NCI-H82 treated with DMSO at 0.1 percent for 48 hours (cell line): ENCODE measurements at regions not wholly inside any gene's neighbourhood (a gene's known extent, or its start where the extent isn't known, plus 50 kb on each side); places are given as distances from the start of the nearest gene placed in this dataset.

Experiments used
- DNase-seq: peaks from one replicate; lab custom pipeline; 2025; ENCODE audit not compliant: unreplicated experiment; lab: John Stamatoyannopoulos, UW

DNA sequence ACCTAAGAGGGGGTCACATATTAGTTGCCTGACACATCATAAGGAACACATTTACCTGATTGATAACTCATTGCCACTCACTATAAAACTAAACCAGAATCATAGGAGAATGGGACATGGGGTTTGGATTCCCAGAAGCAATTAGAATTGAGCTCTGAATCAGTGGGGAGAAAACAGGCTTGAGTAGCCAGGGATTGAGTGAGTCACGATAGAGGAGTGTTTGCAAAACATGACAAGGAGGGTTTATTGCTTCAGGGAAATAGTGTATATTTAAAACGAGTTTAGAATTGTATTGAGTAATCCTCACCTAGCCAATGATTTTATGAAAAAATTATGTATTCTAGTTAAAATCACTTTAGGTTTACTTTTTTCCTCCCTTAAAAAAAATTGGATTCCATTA lies 101.1 kb upstream of the THRB start:
- DNase-seq, result no peak

DNA sequence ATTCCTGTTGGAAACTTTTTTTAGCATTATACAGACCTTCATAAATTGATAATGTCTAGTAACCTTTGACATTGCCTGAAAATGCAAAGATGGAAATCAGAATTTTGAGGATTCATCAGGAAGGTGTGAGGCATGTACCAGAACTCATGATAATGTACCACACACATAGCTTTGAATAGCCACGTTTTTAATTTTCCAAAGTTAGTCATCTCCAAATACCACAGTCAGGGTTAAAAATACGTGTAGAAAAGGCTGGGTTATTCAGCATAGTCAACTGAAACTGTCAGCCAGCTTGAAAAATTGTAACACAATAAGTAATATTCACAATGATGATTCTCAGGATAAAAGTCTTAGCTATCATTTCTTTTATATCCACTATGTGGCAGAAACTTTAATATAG lies 102.0 kb upstream of the THRB start:
- DNase-seq, result no peak

GRCh38 chr3:24598695-24599470 lies 104.2 kb upstream of the THRB start:
- no peak for DNase-seq

DNA sequence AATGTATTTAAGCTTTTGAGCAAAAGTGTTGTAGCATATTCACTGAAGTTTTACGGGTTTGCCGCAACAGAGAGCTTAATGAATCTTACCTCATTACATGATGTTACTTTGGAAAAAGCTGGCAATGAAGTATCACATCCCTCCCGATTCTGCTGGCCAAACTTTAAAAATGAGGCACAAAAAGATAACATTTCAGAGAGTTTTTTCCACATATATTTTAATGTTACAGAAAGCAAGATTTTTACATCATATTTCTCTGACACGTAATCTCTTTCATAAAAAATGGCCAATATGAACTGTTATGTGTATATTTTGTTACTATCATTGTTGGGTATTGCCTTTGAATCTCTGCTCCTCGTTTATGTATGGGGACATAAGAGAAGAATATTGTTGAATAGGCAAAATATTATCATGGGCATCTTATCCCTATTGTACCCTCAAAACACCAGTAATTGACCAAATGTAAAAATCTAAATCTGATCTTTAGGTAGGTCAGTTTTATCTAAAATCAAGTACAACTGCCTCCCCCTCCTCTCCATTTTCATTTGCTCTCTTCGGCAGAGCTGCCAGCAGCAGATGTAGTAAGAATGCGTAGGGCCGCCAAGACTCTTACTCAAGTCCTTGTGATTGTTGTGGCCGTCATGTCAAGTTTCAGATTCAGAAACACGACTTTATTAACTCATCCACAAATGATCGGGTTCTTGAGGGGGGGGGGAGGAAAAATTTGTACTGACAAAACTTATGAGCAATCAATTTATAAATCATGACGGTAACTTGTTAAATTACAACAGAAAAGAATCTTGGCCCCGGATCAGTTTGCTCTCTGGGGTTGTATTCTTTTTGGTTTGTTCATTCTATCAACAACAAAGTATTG lies 106.7 kb upstream of the THRB start:
- DNase-seq, result no peak

GRCh38 chr3:24604215-24604614 lies 109.6 kb upstream of the THRB start:
- no peak for DNase-seq

DNA sequence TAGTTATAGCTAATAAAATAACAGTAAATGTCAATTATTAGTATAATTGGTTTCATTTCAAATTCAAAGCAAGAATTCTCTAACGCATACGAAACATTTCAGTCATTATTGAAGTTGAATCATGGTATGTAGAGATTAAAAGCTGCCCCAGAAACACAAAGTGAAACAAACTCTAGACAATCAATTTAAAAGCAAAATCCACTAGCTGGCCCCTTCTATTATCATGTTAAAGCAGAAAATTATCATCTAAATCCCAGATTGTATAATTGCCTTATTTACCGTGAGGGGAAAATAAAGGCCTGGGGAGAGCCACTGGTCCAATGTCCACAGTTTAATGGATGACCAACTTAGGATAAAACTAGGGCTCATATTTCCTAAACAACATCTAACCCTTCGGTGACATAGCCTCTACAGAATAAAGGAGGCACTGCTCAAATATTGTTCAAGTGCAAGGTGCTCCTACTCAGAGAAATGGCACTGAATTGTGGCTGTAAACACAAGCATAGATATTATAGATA lies 110.9 kb upstream of the THRB start:
- DNase-seq, result no peak

DNA sequence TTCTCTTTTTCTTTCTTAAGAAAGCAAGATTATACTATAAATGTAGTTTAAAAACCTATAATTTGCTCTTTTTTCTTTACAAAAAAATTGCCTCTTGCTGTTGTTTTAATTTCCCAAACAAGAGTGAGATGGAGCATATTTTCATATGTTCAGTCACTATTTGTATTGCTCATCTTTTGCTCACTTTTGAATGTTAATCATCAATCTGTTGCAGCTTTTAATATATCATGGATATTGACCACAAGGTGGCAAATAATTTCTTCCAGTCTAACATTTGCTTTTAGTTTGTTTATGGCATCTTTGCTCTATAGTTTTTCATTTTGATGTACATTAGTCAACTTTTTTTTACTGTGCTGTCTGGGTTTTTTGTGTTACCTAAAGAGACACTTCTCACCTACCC lies 112.6 kb upstream of the THRB start:
- no peak for DNase-seq

GRCh38 chr3:24608701-24609390 lies 114.2 kb upstream of the THRB start:
- DNase-seq, result no peak

DNA sequence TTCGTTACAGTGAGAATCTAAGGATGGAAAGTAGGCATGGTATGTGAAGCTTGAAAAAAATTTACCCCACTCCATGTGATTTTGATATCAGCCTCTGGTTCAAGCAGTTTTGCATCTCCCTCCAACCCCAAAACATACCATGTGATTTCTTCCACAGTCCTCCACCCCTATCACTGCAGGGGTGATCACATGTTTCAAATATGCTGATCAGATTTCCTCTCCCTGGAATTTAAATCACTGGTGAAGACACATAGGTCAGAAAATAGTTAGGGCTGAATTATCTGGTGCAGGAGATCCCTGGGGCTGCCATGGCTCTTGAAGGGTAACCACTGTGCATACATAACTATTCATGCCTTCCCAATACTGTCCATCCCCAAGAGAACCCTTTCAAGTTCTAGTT lies 119.7 kb upstream of the THRB start:
- no peak for DNase-seq

DNA sequence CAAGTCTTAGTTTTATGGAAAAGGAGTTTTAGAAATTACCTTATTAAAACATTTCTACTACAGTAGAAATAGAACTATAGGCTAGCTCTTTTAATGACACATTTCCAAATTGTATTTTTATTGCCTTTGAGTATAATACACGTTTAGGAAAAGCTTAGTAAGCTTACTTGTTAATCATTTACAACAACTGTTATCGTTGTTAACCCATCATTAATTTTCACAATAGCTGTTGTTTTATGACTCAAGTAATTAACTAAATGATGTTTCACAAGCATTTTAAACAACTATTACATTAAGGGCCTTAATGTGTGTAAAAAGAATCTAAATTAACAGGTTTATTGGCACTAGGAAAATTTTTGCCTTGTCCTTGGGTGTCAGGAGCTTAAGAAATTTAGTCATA lies 120.5 kb upstream of the THRB start:
- no peak for DNase-seq

DNA sequence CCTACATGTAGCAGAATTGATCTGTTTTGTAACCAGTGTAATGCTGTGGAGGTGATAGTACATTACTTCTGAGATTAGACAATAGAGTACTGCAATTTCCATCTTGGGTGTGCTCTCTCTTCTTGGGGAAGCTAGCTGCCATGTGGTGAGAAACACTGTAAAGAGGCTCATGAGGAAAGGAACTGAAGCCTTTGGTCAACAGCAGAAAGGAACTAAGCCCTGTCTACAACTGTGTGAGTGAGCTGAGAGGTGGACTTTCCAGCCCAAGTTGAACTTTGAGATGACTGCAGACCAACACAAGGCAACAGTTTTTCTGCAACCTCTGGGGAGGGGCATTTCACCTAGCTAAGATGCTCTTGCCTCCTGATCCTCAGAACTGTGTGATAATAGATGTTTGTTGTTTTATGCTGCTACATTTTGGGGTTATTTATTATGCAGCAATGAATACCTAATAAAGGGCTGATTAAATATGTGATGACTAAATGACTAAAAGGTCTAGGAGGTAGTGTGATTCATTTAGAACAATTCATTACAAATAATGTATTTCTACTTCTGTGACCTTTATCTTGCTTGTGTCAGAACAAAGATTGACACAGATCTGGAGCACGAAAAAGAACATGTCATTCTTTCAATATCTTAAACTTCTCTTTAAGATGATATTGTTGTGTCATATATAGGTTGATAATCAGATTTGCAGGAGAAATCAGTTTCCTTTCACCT lies 121.6 kb upstream of the THRB start:
- no peak for DNase-seq

DNA sequence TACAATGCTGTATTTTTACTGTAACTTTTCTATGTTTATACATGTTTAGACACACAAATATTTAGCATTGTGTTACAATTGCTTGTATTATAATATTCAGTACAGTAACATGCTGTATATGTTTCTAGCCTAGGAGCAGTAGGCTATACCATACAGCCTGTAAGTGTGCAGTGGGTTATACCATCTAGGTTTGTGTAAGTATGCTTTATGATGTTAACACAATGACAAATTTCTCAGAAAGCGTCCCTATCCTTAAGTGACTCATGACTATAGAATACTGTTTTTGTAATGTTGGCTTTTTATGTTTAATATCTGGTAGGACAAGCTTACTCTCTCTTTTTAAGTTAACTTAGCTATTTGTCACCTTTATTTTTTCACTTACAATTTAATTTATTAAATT lies 127.5 kb upstream of the THRB start:
- DNase-seq, result no peak

- no peak for DNase-seq
Measured at GRCh38 chr3:24622696-24623225, 128.1 kb upstream of the THRB start.

DNA sequence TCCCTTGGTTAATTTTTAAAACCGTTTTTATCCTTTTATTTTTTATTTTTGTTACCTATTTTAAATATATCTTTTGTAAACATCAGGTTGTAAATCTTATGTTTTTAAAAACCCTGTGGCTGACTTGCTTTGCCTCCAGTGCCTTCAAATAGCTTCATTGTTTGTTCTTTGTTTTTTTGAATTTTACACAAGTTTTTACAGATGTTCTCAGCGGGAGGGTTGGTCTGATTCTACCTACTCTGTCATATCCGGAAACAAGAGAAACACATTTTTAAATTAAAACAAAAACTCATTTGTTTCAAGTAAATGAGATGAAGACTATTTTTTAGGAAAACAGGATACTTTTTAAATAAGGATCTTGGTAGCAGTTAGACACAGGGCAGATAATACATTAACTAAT lies 129.0 kb upstream of the THRB start:
- DNase-seq, result no peak

DNA sequence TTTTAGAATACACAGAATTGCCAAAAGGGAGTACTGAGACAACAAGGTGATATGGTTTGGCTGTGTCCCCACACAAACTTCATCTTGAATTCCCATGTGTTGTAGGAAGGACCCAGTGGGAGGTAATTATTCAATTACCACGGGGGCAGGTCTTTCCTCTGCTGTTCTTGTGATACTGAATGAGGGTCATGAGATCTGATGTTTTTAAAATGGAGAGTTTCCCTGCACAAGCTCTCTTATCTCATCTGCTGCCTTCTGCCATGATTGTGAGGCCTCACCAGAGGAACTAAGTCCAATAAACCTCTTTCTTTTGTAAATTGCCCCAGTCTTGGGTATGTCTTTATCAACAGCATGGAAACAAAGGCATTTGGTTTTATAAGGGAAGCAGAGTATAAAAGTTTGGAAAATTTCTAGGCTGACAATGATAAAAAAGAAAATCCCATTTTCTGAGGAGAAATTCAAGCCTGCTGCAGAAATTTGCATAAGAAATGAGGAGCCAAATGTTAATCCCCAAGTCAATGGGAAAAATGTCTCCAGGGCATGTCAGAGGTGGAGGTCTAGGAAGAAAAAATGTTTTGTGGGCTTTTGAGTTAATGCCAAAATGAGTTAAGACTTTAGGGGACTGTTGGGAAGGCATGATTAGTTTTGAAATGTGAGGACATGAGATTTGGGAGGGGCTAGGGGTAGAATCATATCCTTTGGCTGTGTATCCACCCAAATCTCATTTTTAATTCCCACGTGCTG lies 130.5 kb upstream of the THRB start:
- DNase-seq, result no peak

DNA sequence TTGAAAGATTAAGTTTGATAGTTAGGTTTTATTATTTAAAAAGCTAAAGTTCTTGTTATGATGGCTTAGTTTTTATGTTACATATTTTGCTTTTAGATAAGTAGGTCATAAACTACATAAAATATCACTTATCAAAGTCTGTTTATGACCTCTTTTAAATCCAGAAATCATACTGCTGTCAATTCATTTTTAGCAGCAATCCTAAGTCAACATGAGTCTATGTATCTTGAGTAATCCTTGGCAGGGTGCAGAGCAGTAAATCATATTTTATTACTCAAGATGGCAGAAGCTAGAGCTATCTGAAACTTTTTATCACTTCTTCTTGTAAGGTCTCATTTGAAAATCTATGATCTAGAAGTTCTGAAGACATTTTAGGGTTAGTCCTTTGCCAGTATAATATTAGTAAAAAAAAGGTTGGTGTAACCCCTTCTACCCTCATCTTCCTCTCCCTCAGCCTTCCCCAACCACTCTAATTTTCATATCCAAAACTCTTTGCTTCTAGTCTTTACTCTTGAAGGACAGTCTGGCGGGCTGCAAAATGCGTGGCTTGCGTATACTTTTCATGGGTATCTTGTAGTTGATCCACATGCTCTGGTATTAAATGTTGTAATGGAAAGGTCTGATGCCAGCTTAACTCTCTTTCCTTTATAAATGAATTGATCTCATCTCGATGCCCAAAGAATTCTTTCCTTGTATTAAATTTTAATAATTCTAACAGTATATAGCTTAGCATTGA lies 134.0 kb upstream of the THRB start:
- DNase-seq, result no peak

DNA sequence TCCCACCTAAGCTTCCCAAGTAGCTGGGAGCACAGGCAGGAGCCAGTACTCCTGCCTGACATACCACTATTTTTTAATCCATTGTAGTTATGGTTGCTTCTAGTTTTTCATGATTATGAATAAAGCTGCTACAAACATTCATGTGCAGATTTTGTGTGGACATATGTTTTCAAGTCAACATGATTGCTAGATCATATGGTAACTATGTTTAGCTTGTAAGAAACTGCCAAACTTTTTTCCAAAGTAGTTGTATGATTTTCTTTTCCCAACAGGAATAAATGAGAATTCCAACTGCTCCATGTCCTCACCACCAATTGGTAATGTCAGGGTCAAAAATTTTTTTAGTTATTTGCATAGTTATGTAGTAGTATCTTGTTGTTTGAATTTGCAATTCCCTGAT lies 136.8 kb upstream of the THRB start:
- DNase-seq, result no peak

DNA sequence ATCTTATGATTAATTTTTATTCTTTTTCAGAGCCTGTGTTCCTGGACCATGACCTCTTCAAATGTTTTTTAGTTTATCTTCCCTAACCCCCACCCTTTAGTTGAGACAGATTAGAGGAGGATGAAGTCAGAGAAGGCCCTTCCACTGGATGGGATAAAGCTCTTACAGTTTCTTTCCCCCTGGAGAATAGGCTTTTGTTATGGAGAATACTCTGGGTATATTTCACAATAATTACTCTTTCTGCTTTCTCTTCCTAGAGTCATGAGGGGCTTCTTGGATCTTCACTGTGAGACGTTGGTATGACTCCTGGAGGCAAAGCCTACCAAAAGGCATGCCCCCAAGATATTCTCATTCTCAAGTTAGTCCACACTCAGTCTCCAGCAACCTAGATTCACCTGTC lies 144.4 kb upstream of the THRB start:
- no peak for DNase-seq
